H1 (cell line): ENCODE measurements at regions not wholly inside any gene's neighbourhood (a gene's known extent, or its start where the extent isn't known, plus 50 kb on each side); places are given as distances from the start of the nearest gene placed in this dataset.

ENCODE experiments used
- CTCF ChIA-PET: fragments of 300-600 bp; sonication (Branson Sonifier 250); formaldehyde crosslinking; loops from one replicate; lab custom pipeline; 2021; ENCODE audit not compliant: partially characterized antibody; lab: Charles Lee
- POLR2A ChIA-PET: fragments of 300-600 bp; sonication (Branson Sonifier 250); formaldehyde crosslinking; loops from one replicate; lab custom pipeline; 2021; ENCODE audit warnings: inconsistent platforms; ENCODE audit not compliant: partially characterized antibody; lab: Charles Lee
- DNase-seq, 2 experiments: peaks; one replicate each; pipeline versions ENCODE4 v3.0.0 to v3.0.0-alpha.2; 2010 to 2022; ENCODE audit warnings: low spot score in 2 of 2, low read depth in 1 of 2, mixed read lengths in 1 of 2
- FAIRE-seq: peaks from 2 replicates; lab custom pipeline; 2011; peaks lifted over from hg19 to GRCh38; lab: Jason Lieb, UNC
- H2AFZ ChIP-seq: 2 replicates; pipeline ENCODE4 v1.8.1; 2012; ENCODE audit warnings: low read length, inconsistent platforms
- H2AK5ac ChIP-seq: 2 replicates; pipeline ENCODE4 v1.6.1; 2013; ENCODE audit warnings: low read depth, low read length
- H2BK120ac ChIP-seq: replicated peaks from 2 replicates; pipeline ENCODE3; 2013; ENCODE audit warnings: low read depth, low read length, inconsistent platforms
- H2BK12ac ChIP-seq: 2 replicates; pipeline ENCODE4 v1.6.1; 2013; ENCODE audit warnings: low read depth, low read length
- H2BK15ac ChIP-seq: 2 replicates; pipeline ENCODE4 v1.6.1; 2013; ENCODE audit warnings: low read length
- H2BK20ac ChIP-seq: 2 replicates; pipeline ENCODE4 v1.6.1; 2013; ENCODE audit warnings: low read length
- H2BK5ac ChIP-seq: 2 replicates; pipeline ENCODE4 v1.6.1; 2013; ENCODE audit warnings: low read depth, low read length
- H3K14ac ChIP-seq: 2 replicates; pipeline ENCODE4 v1.6.1; 2013; ENCODE audit warnings: inconsistent platforms; ENCODE audit not compliant: insufficient read length
- H3K18ac ChIP-seq: 2 replicates; pipeline ENCODE4 v1.6.1; 2013; ENCODE audit warnings: low read length; ENCODE audit errors: extremely low read depth
- H3K23ac ChIP-seq: 2 replicates; pipeline ENCODE4 v1.6.1; 2013; ENCODE audit warnings: inconsistent platforms; ENCODE audit not compliant: insufficient read length
- H3K23me2 ChIP-seq: 2 replicates; pipeline ENCODE4 v1.6.1; 2013; ENCODE audit warnings: low read depth, low read length
- H3K27ac ChIP-seq: 2 replicates; pipeline ENCODE4 v1.6.1; 2011; ENCODE audit warnings: low read depth, low read length, inconsistent platforms
- H3K27me3 ChIP-seq, 4 experiments: replicated peaks in 1 of 4; 1 replicate in 1 of 4; 2 replicates in 3 of 4; pipeline versions ENCODE4 v1.6.1 to v1.8.1; 2011 to 2013; ENCODE audit warnings: low read length in 3 of 4, mild to moderate bottlenecking in 3 of 4, inconsistent platforms in 2 of 4, mixed read lengths in 2 of 4, moderate library complexity in 1 of 4; ENCODE audit not compliant: control insufficient read depth in 3 of 4, insufficient read depth in 3 of 4; ENCODE audit errors: extremely low read depth in 1 of 4
- H3K36me3 ChIP-seq, 4 experiments: 2 replicates each; pipeline versions ENCODE4 v1.6.1 to v1.8.1; 2011 to 2013; ENCODE audit warnings: mild to moderate bottlenecking in 4 of 4, low read length in 3 of 4, moderate library complexity in 2 of 4, control low read depth in 1 of 4, inconsistent platforms in 1 of 4; ENCODE audit not compliant: insufficient read depth in 4 of 4, control insufficient read depth in 2 of 4
- H3K4ac ChIP-seq: replicated peaks from 2 replicates; pipeline ENCODE3; 2013; ENCODE audit warnings: low read length, low read depth, mixed read lengths, inconsistent platforms; ENCODE audit not compliant: insufficient read length
- H3K4me1 ChIP-seq, 4 experiments: replicated peaks in 1 of 4; 1 replicate in 1 of 4; 2 replicates in 3 of 4; pipeline versions ENCODE4 v1.6.1 to v1.8.1; 2011 to 2013; ENCODE audit warnings: low read length in 3 of 4, inconsistent platforms in 2 of 4, mixed read lengths in 1 of 4; ENCODE audit not compliant: insufficient read depth in 4 of 4, control insufficient read depth in 3 of 4
- H3K4me2 ChIP-seq, 2 experiments: 2 replicates each; pipeline versions ENCODE4 v1.6.1 to v1.8.1; 2011 to 2013; ENCODE audit warnings: low read depth in 2 of 2, low read length in 2 of 2, control low read depth in 1 of 2, inconsistent platforms in 1 of 2, mild to moderate bottlenecking in 1 of 2; ENCODE audit not compliant: insufficient read depth in 1 of 2
- H3K4me3 ChIP-seq, 4 experiments: fragments of 200-600, 300-600 bp in 1 of 4; sonication (generic), shearing (Covaris generic), sonication (Bioruptor Twin) in 1 of 4; 2 replicates each; pipeline versions ENCODE4 v1.5.1 to v1.8.1; 2011 to 2016; ENCODE audit warnings: low read length in 4 of 4, low read depth in 3 of 4, control low read depth in 2 of 4, inconsistent platforms in 2 of 4, mild to moderate bottlenecking in 2 of 4, mixed read lengths in 1 of 4, moderate library complexity in 1 of 4; ENCODE audit not compliant: insufficient read depth in 2 of 4; ENCODE audit errors: extremely low read depth in 1 of 4
- H3K56ac ChIP-seq: replicated peaks from 2 replicates; pipeline ENCODE3; 2013; ENCODE audit warnings: low read depth, mild to moderate bottlenecking, mixed read lengths, low read length, inconsistent platforms; ENCODE audit not compliant: insufficient read length
- H3K79me1 ChIP-seq: 2 replicates; pipeline ENCODE4 v1.6.1; 2013; ENCODE audit warnings: low read depth, low read length, control low read depth
- H3K79me2 ChIP-seq, 2 experiments: 2 replicates each; pipeline versions ENCODE4 v1.6.1 to v1.8.1; 2012 to 2013; ENCODE audit warnings: low read length in 2 of 2, mild to moderate bottlenecking in 2 of 2, inconsistent platforms in 1 of 2; ENCODE audit not compliant: insufficient read depth in 2 of 2, control insufficient read depth in 1 of 2
- H3K9ac ChIP-seq, 4 experiments: replicated peaks in 1 of 4; 1 replicate in 1 of 4; 2 replicates in 3 of 4; pipeline versions ENCODE4 v1.6.1 to v1.8.1; 2011 to 2013; ENCODE audit warnings: low read depth in 3 of 4, low read length in 3 of 4, control low read depth in 2 of 4, mild to moderate bottlenecking in 2 of 4, moderate library complexity in 2 of 4, inconsistent platforms in 1 of 4; ENCODE audit errors: extremely low read depth in 1 of 4
- H3K9me3 ChIP-seq, 2 experiments: 2 replicates each; pipeline versions ENCODE4 v1.6.1 to v1.8.1; 2012 to 2013; ENCODE audit warnings: mild to moderate bottlenecking in 2 of 2, moderate library complexity in 2 of 2, control low read depth in 1 of 2, inconsistent platforms in 1 of 2, low read depth in 1 of 2, low read length in 1 of 2, mixed read lengths in 1 of 2; ENCODE audit not compliant: insufficient read depth in 2 of 2
- H4K20me1 ChIP-seq, 2 experiments: replicated peaks in 1 of 2; 2 replicates each; pipeline versions ENCODE3 to v1.8.1; 2011 to 2013; ENCODE audit warnings: inconsistent platforms in 2 of 2, low read length in 2 of 2, mild to moderate bottlenecking in 1 of 2; ENCODE audit not compliant: insufficient read depth in 2 of 2, control insufficient read depth in 1 of 2
- H4K5ac ChIP-seq: 2 replicates; pipeline ENCODE4 v1.6.1; 2013; ENCODE audit warnings: low read length, low read depth, mixed read lengths, inconsistent platforms; ENCODE audit not compliant: insufficient read length
- H4K8ac ChIP-seq: 2 replicates; pipeline ENCODE4 v1.8.0; 2013; ENCODE audit warnings: mild to moderate bottlenecking, moderate library complexity, low read length, inconsistent platforms; ENCODE audit not compliant: insufficient read depth; ENCODE audit errors: extremely low read depth
- H4K91ac ChIP-seq: replicated peaks from 2 replicates; pipeline ENCODE3; 2013; ENCODE audit warnings: low read length, mixed read lengths, inconsistent platforms; ENCODE audit not compliant: insufficient read length
- ATF3 ChIP-seq: IDR thresholded peaks from 2 replicates; pipeline ENCODE4 v1.6.1; 2011; ENCODE audit warnings: low read depth, mild to moderate bottlenecking, low read length; ENCODE audit not compliant: insufficient read depth
- BACH1 ChIP-seq: IDR thresholded peaks from 2 replicates; pipeline ENCODE4 v1.6.1; 2012; ENCODE audit warnings: low read length, improper control_type of control experiment
- BCL11A ChIP-seq, 2 experiments: IDR thresholded peaks; one replicate each; pipeline ENCODE4 v1.6.1; 2011; ENCODE audit warnings: low read depth in 2 of 2, low read length in 2 of 2, mild to moderate bottlenecking in 2 of 2
- BRCA1 ChIP-seq: IDR thresholded peaks from 2 replicates; pipeline ENCODE4 v1.6.1; 2012; ENCODE audit warnings: low read depth, low read length, improper control_type of control experiment
- GABPA ChIP-seq: IDR thresholded peaks from 2 replicates; pipeline ENCODE4 v1.6.1; 2011; ENCODE audit warnings: mild to moderate bottlenecking, low read length, moderate library complexity, borderline replicate concordance; ENCODE audit not compliant: insufficient read depth
- JUND ChIP-seq: IDR thresholded peaks from 2 replicates; pipeline ENCODE4 v1.6.1; 2011; ENCODE audit warnings: mild to moderate bottlenecking, improper control_type of control experiment, low read length
- KDM4A ChIP-seq: IDR thresholded peaks from one replicate; pipeline ENCODE4 v1.7.1; 2012; ENCODE audit warnings: low read depth, mild to moderate bottlenecking, moderate library complexity, low read length, inconsistent platforms; ENCODE audit not compliant: severe bottlenecking
- RFX5 ChIP-seq: IDR thresholded peaks from 2 replicates; pipeline ENCODE4 v1.6.1; 2011; ENCODE audit warnings: low read depth, low read length, improper control_type of control experiment, borderline replicate concordance
- RNF2 ChIP-seq: fragments of 200-900, 300-1000 bp; sonication (generic); IDR thresholded peaks from 2 replicates; pipeline ENCODE4 v1.7.1; 2016; ENCODE audit warnings: borderline replicate concordance, low read depth, mild to moderate bottlenecking, antibody characterized with exemption, low read length; ENCODE audit not compliant: poor library complexity, severe bottlenecking; ENCODE audit errors: missing control alignments
- SRF ChIP-seq: IDR thresholded peaks from 2 replicates; pipeline ENCODE4 v1.6.1; 2011; ENCODE audit warnings: mild to moderate bottlenecking, low read depth, low read length, moderate library complexity
- SUZ12 ChIP-seq: fragments of 200-600 bp; sonication (generic); IDR thresholded peaks from 2 replicates; pipeline ENCODE4 v1.6.1; 2012; ENCODE audit warnings: mild to moderate bottlenecking, inconsistent platforms, low read length, moderate library complexity, mixed read lengths
- WGBS, 2 experiments: shearing (Covaris generic) in 1 of 2; methylation state at CpG; one replicate each; pipeline versions ENCODE4 v1.1.6 to v1.1.7; 2013 to 2015; ENCODE audit warnings: low lambda C conversion rate in 2 of 2, mixed read lengths in 2 of 2, inconsistent platforms in 1 of 2, low coverage in 1 of 2, missing lambda C conversion rate in 1 of 2; ENCODE audit not compliant: insufficient replicate concordance in 2 of 2, insufficient coverage in 1 of 2, insufficient read length in 1 of 2; ENCODE audit errors: extremely low coverage in 1 of 2, missing lambda C conversion rate in 1 of 2; 5-methylcytosine and 5-hydroxymethylcytosine counted together

- H3K36me3 ChIP-seq = no peaks in the 10 kb centered on the region
- no peak overlapping the region for H3K56ac ChIP-seq
- H4K8ac ChIP-seq = no peak overlapping the region
- H3K9ac ChIP-seq = no peak overlapping the region
- TF ChIP-seq BACH1 (no peak), BCL11A (IDR thresholded peaks at IDR 0.05; ENCODE audit: low read depth in 2 of 2, low read length in 2 of 2) (no peak), ATF3 (no peak), SUZ12 (no peak), JUND (no peak), KDM4A (no peak), GABPA (no peak), RFX5 (no peak), BRCA1 (no peak), SRF (no peak), RNF2 (no peak)
- no peak overlapping the region for H3K14ac ChIP-seq
- no peaks in the 10 kb centered on the region; a peak in 1 of 4 replicates for H3K9me3 ChIP-seq
- POLR2A ChIA-PET = no interaction called here
- no peaks in the 10 kb centered on the region for H4K20me1 ChIP-seq
- no peak overlapping the region for H2BK5ac ChIP-seq
- H2BK15ac ChIP-seq = no peak overlapping the region
- H2BK12ac ChIP-seq = no peak overlapping the region
- FAIRE-seq (no peak), DNase-seq (no peak)
- no peak overlapping the region for H4K5ac ChIP-seq
- no peak overlapping the region for H3K23ac ChIP-seq
- H3K27me3 ChIP-seq = no peaks in the 10 kb centered on the region
- H3K4me3 ChIP-seq = no peak overlapping the region
- no peak overlapping the region for H2AK5ac ChIP-seq
- no peak overlapping the region for H2AFZ ChIP-seq
- H2BK20ac ChIP-seq = no peak overlapping the region
- H3K23me2 ChIP-seq = no peaks in the 10 kb centered on the region
- CTCF ChIA-PET = interaction anchor here (4.5 kb wide), 1 partner anchor 18 kb away, joined by 23 read pairs; no protein-coding TSS in a partner anchor
- H3K79me2 ChIP-seq = no peaks in the 10 kb centered on the region
- no peaks in the 10 kb centered on the region for H3K79me1 ChIP-seq
- H3K27ac ChIP-seq = no peak overlapping the region
- H3K4me1 ChIP-seq = no peaks in the 10 kb centered on the region
- no peak overlapping the region for H3K18ac ChIP-seq
- no peak overlapping the region for H4K91ac ChIP-seq
- no peak overlapping the region for H3K4me2 ChIP-seq
- H2BK120ac ChIP-seq = no peak overlapping the region
- H3K4ac ChIP-seq = no peak overlapping the region
- WGBS, 2 experiments = 90% methylated on average over 3 of the region's 3 CpGs; no CpG with 5 or more reads in 1 of the 2 experiments
These were observed 333.0 kb downstream of the TNS1 start for GRCh38 chr2:217669831-217670230.
